ENCODE measurements at regions not wholly inside any gene's neighbourhood (a gene's known extent, or its start where the extent isn't known, plus 50 kb on each side); places are given as distances from the start of the nearest gene placed in this dataset.

DNA sequence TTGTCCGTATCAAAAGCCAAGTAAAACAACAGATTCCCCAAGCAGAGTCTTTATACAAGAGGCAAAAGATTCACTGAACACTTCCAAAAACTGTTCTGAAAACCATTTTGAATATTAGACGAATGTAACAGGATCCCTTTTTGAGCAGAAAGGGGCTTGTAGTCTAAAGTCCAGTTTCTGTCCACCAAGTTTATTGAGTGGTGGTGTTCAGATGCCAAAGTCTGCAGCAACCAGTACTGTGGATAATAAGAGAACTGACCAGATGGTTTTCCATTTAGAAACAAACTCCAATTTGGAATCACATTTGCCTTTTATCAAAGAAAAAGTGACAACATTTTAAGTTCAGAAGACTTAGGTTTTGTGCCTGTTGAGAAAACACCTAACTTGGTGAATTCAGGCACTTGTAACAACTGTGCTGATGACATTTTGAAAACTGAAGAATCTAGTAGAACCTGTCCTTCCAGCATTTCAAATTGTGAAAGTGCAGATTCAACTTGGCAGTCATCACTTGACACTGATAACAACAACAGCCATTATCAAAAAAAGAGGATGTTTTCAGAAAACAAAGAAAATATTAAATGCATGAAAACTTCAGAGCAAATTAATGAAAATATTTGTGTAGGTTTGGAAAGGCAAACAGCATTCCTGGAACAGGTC, 217.1 kb downstream of the CSNK2A3 start:
- no peak for DNase-seq

DNA sequence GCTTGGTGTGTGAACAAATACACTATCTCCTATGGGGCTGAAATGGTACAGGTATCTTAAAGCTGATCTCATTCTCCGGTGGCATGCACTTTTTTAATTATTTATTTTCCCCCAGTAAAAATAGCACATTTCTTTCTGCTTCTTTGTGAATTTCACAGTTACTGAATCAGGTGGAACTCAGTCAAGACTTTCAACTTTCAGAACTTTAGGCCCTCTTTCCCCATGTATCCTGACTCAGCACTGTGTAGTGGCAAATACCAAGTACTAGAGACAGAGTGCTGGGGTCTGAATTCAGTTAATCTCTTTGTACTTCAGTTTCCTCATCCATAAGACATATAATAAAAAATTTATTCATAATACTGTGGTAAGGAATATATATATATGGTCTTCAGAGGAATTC, 223.9 kb downstream of the CSNK2A3 start:
- no peak for DNase-seq

DNA sequence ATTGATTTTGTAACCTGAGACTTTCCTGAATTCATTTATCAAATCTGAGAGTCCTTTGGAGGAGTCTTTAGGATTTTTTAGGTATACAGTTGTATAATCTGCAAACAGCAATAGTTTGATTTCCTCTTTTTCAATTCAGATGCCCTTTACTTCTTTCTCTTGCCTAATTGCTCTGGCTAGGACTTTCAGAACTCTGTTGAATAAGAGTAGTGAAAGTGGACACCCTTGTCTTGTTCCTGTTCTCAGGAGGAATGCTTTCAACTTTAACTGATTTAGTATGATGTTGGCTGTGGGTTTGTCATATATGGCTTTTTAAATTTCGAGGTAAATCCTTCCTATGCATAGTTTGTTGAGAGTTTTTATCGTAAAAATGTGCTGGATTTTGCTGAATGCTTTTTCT, 227.4 kb downstream of the CSNK2A3 start:
- no peak for DNase-seq

DNA sequence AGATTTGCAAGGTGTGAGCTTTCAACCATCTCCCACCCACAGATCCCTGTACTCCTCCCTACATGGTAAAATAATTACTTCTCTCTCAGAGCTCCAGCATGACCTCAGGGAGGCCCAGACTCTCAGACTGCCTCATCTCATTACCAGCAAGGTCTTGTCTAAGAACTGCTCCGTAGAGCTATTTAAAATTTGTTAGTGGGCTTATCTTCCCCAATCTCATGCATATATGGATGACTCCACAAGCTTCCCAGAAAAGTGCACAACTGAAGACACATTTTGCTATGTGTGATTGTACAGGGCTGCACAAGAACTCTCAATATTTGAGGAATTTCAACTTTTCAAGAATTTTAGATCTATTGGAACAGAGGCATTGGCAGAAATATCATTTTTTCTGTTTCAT, 230.3 kb downstream of the CSNK2A3 start:
- DNase-seq, result no peak

DNA sequence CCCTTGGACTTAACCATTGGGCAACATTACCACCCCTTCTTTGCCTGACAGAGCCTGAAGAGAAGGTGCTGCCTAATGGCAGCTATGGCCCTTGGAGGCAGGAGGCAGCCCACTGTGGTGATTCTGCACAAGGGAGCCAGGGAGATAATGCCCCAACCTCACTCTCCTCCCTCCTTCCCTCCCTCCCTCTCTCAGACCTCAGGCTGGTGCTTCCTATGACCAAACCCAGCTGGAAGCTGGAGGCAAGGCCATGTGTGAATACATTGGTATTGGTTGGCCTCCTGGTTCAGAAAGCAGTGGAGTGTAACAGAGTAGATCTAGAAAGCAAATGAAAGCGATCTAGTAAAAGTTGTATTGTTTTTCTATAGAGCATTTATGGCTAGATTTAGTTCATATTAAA, 233.1 kb downstream of the CSNK2A3 start:
- DNase-seq, result no peak

DNA sequence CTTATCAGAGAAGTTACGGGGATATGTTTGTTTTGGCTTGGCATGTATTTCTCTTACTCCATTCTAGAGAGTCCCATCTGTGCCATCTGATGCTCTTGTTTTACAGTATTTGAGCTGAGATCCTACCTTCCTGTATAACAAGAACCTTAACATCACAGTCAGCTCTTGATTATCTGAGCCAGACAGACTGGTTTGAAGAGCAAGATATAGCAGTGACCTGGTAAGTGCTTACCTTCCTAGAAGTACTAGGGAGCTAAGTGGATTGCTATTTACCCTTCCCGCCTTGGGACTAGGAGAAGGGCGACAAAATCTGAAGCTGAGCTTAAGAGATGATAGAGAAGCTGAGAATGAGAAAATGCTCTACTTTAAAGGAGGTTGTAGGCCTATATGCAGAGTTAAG, 235.3 kb downstream of the CSNK2A3 start:
- DNase-seq, result no peak

DNA sequence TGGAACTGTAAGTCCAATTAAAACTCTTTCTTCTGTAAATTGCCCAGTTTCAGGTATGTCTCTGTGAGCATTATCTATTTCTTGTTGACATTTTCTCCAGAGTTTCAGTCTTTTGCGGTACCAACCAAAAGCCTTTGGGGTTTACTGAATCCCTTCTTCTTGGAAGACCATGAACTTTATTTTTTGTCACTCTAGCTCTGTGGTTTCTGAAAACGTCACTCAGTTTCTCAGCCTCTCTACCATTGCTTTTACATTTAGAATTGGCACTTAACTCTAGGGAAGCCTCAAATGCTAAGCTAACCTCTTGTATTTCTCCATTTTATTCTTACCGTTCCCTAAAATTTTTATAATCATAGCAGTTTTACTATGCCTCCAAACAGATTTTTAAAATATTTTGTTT, 237.6 kb downstream of the CSNK2A3 start:
- DNase-seq, result no peak

DNA sequence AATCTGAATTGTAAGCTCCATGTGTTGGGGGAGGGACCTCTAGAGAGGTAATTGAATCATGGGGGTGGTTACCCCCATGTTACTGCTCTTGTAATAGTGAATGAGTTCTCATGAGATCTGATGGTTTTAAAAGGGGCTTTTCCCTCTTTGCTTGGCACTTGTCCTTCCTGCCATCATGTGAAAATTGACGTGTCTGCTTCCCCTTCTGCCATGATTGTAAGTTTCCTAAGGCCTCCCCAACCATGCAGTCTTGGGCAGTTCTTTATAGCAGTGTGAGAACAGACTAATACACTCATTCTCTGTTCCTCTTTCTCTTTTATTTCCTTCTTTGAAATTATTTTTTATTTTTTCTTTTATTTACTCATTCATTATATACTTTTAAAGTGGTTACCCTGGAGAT, 239.4 kb downstream of the CSNK2A3 start:
- DNase-seq, result no peak

DNA sequence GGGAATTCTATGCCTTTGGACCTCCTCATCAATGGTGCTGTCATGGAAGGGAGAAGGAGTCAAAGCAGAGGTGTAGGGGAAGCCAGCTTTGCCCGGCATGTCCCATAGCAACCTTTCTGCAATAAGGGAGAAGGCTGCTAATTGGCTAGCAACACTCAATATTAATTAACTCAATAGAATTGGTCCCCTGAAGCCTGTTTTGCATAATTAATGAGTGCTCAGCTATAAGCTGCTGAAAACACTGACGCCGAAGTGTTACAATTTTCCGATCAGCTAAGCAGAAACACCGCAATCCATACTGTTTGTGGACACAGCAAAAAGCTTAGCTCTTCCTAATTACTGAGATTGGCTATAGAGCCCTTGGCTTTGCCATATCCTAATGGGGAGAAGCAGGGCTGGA, 245.0 kb downstream of the CSNK2A3 start:
- DNase-seq, result no peak

DNA sequence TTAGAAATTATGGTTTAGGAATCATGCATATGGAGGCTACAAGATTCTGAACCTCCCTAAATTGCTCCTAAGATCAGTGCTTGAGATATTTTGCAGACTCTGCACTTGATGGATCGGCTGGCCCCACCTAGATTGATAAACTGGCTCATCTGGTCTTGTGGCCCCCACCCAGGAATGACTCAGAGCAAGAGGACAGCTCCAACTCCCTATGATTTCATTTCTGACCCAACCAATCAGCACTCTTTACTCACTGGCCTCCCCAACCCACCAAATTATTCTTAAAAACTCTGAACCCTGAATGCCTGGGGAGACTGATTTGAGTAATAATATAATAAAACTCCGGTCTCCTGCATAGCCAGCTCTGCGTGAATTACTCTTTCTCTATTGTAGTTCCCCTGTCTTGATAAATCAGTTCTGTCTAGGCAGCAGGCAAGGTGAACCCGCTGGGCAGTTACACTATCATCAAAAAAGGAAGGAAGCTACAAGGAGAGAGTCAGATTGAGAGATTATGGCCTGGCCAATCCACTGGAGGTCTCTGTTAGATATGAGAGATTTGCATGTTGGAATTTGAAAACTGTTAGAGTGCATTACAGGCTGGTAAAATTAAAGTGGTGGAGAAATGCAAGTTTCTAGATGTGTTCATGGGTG, 245.8 kb downstream of the CSNK2A3 start:
- no peak for DNase-seq

DNA sequence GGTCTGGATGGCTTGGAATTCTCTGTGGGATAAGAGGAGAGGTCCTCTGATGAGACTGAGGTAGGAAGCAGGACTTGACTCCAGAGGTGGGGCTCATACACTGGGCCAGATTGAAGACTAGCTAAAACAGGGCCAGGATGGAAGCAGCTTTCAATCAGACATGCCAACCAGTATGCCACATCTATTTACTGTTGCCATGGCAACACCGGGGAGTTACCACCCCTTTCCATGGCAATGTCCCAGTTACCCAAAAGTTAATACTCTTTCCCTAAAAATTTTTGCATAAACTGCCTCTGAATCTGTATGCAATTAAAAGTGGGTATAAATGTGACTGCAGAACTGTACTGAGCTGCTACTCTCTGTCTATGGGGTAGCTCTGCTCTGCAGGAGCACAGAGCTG, 247.5 kb upstream of the ZBED5 start:
- DNase-seq, result no peak

DNA sequence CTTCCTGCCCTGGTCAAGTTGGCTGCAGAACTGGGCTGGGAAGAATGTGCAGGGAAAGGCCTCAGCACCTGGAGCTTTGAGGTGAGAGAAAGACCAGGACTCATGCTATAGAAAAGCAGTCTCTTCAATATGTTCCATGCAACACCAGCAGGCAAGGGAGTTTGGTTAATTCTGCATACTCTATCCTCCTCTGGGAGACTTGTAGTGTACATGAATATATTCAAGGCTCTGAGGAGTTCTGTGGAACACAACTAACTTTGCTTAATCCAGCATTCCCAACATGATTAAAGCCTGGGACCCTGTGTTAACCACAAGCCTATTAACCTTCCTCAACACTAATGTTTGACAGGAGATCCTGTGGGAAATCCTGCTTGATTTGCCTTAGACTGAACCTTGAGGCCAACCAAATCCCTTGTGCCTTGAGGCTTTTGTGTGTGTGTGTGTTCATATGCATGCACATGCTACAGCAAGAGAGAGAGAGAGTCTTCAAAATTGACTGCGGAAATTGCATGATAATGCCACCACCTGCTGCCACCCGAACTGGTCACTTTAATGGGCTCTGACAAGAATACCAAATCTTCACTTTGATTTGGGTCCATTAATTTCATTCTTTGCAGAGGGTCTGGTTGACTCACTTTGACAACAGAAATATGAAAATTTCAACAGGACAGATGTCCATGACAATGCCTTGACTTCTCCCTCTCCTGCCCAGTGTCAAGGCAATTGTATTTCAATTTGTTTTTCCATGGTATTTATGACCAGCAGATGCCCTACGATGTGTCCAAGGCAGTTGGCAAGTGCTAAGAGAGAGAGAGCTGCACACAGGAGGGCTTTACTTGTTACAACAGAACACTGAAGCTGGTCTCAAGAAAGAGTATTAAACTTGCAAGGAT, 238.2 kb upstream of the ZBED5 start:
- no peak for DNase-seq

DNA sequence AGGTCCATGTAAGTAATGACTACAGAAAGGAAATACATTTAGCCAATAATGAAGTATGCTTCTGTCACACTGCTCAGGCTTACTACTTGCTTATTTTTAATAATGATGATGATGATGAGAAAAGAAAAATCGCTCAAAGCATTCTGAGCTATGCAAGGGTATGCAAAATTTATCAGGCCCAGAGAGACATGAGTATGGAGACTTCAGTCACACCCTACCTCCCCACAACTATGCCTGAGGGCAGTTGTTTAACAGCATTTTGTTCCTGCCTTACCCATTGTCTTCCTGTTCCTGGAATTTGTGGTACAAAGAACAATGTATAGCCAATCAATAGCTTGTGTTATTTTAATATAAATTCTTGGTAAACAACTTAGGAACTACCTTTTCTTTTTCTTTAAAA, 232.6 kb upstream of the ZBED5 start:
- DNase-seq, result no peak

DNA sequence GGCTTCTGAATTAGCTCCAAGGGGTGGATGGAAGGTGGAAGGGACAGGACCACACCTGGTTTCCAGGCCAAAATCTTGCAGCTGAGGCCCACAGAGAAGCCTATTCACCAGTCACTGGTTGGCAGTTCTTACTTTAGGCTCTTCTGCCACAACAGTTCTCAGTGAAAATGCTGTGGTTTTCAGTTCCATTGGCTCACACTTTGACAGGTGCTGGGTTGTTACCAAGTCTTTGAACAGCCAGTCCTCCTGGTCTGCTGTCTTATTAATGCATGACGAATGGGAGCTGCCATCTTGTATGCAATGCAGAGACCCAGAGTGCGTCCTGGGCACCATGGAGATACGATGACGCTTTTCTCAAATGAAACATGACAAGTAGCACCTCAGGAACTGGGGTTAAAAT, 232.0 kb upstream of the ZBED5 start:
- DNase-seq, result no peak

DNA sequence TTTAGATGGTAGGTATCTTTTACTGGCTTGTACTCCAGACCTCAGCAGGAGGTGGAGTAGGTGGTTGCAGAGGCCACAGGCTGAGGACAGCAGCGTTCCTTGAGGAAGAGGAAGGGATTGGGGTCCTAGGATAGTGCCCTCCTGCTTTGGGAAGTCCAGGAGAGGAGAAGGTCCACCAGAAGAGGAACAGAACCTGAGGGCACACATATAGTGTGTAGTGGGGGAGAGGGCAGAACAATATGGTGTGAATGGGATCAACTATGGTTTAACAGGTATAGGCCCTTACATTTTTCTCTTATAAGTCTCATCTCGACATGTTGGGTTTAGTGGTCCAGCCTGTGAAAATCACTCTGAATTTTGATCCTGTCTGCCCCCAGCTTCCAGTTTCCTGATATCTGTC, 229.1 kb upstream of the ZBED5 start:
- DNase-seq, result no peak

DNA sequence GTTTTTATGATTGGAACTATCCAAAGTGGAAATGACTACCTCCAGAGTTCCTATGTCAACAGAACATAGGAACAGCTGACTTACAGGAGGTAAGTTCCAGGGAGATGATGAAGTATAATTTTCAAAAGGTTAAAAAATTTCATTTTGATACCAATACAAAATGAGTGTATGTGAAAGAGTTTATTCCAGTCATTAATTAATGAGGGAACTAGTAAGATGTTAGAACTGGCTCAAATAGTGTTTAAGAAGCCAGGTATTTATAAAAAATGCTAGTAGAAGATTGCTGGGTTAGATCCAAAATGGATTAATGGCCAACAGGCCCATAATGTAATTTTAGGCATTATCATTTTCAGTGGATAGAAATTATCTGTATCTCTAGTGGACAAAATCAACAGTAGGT, 227.7 kb upstream of the ZBED5 start:
- DNase-seq, result no peak

DNA sequence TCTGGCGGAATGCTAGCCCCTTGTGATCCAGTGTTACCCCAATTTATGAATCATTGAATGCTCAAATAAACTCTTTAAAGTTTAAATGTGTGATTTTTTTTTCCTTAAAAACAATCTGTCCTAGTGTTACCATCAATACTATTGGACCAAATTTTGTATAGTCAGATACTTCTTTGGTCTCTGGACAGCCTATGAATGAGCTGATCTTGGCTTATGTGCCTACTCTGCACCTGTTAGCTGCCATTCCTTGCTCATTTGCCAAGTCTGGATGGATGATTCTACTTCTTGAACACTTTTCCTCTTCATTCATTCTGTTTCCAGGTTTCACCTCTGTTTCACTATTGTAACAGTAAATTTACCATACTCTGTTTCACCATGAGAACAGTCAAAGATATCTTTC, 226.5 kb upstream of the ZBED5 start:
- DNase-seq, result no peak

DNA sequence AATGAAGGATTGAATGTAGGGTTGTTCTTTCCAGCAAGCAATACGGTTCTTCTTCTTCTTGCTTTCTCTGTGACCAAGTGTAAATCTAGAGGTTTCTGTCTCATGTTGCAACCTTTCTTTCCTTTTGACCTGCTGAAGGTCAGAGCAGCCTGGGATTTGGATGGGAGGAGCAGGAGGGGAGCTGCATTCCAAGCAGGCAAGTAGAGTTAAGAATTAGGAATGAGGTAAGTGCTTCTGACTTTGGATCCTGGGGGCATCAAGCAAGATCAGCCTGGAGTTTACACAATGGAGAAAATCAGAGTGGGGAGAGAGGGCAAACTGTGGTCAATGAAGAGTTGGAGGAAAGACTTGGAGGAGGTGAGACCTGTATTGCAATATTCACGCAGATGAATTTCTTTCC, 225.6 kb upstream of the ZBED5 start:
- DNase-seq, result no peak

DNA sequence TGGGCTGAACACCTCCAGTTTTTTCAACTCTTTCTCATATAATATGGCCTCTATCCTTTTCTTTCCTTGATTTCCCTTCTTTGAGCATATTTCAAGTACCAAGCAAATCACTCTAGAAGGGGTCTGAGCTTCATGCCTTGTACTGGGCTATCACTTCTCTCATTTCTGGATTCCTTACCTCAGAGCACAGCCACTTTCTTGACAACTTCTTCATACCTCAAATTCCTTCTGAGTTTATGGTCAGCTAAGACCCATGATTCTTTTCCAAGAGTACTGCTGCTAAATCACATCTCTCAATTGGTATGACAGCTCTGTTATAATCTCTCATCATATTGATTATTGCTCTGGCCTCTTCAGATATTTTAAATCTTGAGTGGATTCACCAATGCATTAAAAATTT, 224.8 kb upstream of the ZBED5 start:
- no peak for DNase-seq

DNA sequence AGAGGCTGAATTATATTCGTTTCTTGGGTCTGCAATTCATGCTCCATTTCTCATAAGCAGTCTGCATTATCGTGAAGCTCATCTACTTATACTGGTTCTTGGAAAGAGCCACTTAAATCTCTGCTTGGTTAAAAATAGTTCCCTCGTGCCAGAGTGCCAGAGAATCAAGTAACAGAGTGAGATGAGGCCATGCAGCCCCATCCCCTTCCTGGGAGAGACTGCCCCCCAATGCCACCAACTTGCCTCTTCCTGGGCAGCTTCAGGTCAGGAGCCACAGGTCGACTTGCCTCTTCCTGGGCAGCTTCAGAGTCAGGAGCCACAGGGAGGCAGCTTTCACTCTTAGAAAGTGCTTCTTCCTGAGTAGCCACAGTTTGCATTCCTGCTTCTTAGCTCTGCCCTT, 223.9 kb upstream of the ZBED5 start:
- DNase-seq, result no peak

DNA sequence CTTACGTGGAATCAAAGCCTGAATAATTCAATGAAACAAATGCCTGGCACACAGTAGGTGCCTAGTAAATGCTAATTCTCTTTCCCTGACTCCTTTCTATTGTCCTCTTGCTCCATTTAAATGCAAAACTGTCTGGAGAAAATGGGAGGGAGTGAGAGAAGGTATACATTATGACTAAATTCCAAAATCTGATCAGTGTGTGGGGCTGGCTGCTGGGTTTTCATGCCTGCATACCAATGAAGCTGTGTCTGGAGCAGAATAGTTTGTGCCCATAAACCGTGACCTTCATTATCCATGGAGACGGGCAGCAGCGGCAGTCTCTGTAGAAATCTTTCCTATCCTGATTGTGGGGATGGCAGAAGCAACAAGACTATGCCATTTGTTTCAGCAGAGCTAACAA, 223.4 kb upstream of the ZBED5 start:
- no peak for DNase-seq

DNA sequence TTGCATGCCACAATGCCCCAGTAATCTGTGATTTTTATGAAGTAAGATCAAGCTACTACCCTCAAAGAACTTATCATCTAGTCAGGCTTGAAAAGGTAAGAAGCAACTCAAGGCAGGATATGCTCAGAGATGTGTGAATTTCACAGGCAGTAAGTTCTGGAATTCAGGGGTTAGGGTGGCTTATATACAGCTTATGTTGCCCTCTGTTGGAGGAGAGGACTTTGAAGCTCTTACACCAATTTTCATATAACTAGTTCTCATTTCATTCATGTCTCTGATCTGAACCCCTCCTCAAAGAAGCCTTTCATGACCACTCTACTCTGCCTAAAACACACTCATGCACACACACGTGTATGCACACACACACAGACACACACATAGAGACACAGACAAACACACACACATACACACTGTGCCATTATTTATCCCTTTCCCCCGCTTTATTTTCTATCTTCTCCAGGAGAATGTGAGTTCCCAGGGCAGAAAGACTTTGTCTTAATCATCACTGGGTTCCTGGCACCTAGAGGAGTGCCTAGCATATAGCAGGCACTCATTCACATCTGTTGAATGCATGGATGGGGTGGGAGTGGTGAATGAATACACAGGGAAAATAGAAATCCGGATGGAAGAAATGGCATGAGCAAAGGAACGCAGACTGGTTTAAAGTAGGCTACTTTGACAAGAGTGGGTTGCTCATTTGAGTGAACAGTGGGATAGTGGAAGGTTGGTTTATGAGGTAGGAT, 220.7 kb upstream of the ZBED5 start:
- DNase-seq, result no peak

DNA sequence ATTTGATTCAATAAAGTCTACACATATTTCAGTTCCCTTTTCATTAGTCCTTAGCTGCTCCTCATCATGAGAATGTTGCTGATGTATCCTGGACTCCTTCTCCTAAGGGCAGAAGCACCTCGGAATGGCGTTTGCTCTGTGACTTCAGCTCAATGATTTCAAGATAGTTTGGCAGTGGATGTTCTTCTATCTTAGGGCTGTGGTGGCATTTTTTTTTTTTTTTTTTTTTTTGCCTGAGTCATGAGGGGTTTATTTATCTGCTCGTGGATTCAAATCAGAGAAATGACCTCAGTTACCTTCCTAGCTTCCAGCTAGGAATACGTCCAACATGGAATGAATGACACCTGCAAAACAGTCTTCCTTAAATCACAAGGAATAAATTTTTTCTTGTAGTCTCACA, 220.0 kb upstream of the ZBED5 start:
- DNase-seq, result no peak

DNA sequence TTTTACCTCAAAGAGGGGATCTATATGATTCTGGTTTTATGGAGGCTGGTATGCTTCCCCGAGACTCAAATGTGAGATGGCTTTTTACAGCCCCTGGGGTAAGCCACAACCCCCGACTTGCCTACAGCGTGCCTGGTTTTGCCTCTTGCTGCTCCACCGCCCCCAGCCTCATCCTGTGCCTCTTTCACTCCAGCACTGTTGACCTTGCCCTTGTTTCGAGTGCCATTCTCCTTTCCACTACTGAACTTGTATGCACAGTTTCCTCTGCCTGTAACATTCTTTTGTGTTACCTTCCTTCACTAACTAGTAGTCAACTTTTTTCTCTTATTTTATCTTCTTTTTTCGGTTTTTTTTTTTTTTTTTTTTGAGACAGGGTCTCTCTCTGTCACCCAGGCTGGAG, 219.0 kb upstream of the ZBED5 start:
- DNase-seq, result no peak
